ENCODE measurements at regions not wholly inside any gene's neighbourhood (a gene's known extent, or its start where the extent isn't known, plus 50 kb on each side); places are given as distances from the start of the nearest gene placed in this dataset.

GRCh38 chr14:42002141-42002540, 395.5 kb downstream of the LRFN5 start:
- TF ChIP-seq CTCF (IDR thresholded peaks at IDR 0.05; ENCODE audit: low read depth, low read length), result no peak
- H3K4me3 ChIP-seq (replicated peaks in 1 of 2; ENCODE audit: low read depth in 2 of 2, low read length in 2 of 2), result no peak overlapping the region
- peak in 1 of 2 donors; percentile 1 for DNase-seq (ENCODE audit: low read depth in 2 of 2)

- no peak for DNase-seq (ENCODE audit: low read depth in 2 of 2)
- no peak for TF ChIP-seq CTCF (IDR thresholded peaks at IDR 0.05; ENCODE audit: low read depth, low read length)
- H3K4me3 ChIP-seq (replicated peaks in 1 of 2; ENCODE audit: low read depth in 2 of 2, low read length in 2 of 2), result no peak overlapping the region
Measured at GRCh38 chr14:42001431-42001830, 394.8 kb downstream of the LRFN5 start.

GRCh38 chr14:42000450-42000849, 393.8 kb downstream of the LRFN5 start:
- no peak overlapping the region for H3K4me3 ChIP-seq (replicated peaks in 1 of 2; ENCODE audit: low read depth in 2 of 2, low read length in 2 of 2)
- DNase-seq (ENCODE audit: low read depth in 2 of 2), result no peak
- TF ChIP-seq CTCF (IDR thresholded peaks at IDR 0.05; ENCODE audit: low read depth, low read length), result no peak

GRCh38 chr14:41993687-41994086, 387.0 kb downstream of the LRFN5 start:
- H3K4me3 ChIP-seq (replicated peaks in 1 of 2; ENCODE audit: low read depth in 2 of 2, low read length in 2 of 2), result no peak overlapping the region
- DNase-seq (ENCODE audit: low read depth in 2 of 2), result no peak
- no peak for TF ChIP-seq CTCF (IDR thresholded peaks at IDR 0.05; ENCODE audit: low read depth, low read length)

- peak; percentile 15 to 18 for DNase-seq (ENCODE audit: low read depth in 2 of 2)
- H3K4me3 ChIP-seq (replicated peaks in 1 of 2; ENCODE audit: low read depth in 2 of 2, low read length in 2 of 2), result no peak overlapping the region
- no peak for TF ChIP-seq CTCF (IDR thresholded peaks at IDR 0.05; ENCODE audit: low read depth, low read length)
Measured at GRCh38 chr14:41986700-41987099, 380.0 kb downstream of the LRFN5 start.

- DNase-seq (ENCODE audit: low read depth in 2 of 2), result no peak
- TF ChIP-seq CTCF (IDR thresholded peaks at IDR 0.05; ENCODE audit: low read depth, low read length), result no peak
- H3K4me3 ChIP-seq (replicated peaks in 1 of 2; ENCODE audit: low read depth in 2 of 2, low read length in 2 of 2), result no peak overlapping the region
Measured at GRCh38 chr14:41986083-41986645, 379.5 kb downstream of the LRFN5 start.

GRCh38 chr14:41973178-41973577, 366.5 kb downstream of the LRFN5 start:
- no peak overlapping the region for H3K4me3 ChIP-seq (replicated peaks in 1 of 2; ENCODE audit: low read depth in 2 of 2, low read length in 2 of 2)
- TF ChIP-seq CTCF (IDR thresholded peaks at IDR 0.05; ENCODE audit: low read depth, low read length), result no peak
- DNase-seq (ENCODE audit: low read depth in 2 of 2), result no peak
